Kidney glomerular epithelial cell (primary cell): ENCODE measurements at regions not wholly inside any gene's neighbourhood (a gene's known extent, or its start where the extent isn't known, plus 50 kb on each side); places are given as distances from the start of the nearest gene placed in this dataset.

Source experiments
- DNase-seq: peaks from one replicate; lab custom pipeline; 2025; lab: John Stamatoyannopoulos, UW

DNA sequence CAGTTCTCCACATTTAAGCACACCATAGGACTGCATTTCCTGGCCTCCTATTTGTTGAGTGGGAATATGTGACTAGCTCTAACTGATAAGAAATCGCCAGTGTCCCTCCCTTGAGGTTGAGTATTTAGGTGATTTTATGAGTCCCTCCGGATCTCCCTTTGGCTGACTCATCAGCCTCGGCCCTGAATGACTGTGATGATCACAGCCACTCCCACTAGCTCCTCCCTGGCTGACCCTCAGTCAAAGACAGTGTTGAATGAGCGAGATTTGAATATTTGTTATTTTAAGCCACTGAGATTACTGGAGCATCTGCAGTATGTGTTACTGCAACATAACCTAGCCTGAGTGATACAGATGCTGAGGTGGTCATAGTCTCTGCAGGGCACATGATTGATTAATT, 515.3 kb downstream of the EPHB1 start:
- DNase-seq, result peak; percentile 13

DNA sequence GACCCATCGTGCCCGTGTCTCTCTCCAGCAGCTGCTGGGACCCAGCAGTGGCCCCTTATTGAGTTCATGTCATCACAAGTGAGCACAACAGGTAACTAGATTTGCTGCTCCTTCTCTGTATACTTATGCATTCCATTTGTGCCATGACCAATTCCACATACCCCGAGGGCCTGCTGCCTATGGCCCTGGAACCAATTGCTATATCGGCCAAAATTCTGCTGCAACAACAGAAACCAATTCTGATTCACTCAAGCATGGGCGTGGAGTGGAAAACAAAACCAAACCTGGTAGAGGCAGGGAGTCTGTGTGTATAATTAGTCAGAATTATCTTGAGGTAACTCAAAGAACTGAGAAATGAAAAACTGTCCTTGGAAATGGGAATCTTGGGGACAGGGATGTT, 516.6 kb downstream of the EPHB1 start:
- DNase-seq, result peak; percentile 14

DNA sequence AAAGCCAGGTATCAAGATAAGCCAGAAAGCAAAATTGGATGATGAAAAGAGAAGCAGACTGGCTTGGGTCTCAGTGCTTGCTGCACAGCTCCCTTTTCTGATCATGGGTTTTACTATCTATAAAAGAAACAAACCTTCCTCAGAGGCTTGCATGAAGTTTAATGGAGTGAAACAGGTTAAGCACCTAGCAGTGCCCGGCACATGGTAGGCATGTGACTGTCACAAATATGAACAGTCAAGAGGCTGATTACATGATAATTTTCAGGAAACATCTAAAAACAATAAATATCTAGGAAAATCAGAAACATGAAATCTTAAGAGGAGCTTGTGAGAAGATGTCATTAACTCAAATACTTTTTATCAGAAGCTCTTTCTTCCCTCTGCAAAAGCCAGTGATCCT, 519.2 kb downstream of the EPHB1 start:
- DNase-seq, result no peak

DNA sequence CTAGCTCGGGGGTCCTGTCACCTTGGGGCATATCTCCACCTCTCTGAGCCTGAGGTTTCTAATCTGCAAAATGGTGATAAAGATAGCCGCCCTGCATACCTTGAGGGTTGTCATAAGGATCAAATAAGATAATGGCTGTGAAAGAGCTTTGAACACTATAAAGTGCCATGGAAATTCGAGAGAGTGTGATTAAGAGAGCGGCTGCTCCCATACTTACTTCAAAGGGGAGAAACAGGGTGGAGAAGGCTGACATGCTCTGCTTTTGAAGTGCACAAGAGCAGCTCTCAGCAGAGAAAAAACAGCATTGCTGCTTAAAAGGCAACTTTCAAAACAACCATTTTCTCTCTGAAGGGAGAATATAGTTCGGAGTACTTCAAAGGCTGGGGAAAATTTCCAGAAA, 529.2 kb downstream of the EPHB1 start:
- DNase-seq, result no peak

DNA sequence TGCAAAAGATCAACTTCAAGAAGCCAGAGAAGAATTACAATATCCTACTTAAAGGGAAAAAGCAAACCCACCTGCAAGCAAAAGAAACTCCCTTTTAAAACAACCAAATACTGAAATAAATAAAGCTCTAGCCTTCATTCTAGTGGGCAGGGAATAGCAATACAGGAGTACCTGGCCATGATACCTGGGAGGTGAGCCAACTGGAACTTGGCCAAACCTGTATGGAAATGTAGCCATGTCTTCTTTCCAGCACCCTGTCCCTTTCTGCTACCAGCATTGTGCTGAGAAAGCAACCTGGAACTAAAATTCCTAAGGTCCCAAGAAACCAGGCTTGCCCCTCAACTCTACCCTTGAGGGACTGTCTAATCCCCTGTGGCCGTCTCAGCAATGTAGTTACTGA, 530.0 kb downstream of the EPHB1 start:
- DNase-seq, result no peak

DNA sequence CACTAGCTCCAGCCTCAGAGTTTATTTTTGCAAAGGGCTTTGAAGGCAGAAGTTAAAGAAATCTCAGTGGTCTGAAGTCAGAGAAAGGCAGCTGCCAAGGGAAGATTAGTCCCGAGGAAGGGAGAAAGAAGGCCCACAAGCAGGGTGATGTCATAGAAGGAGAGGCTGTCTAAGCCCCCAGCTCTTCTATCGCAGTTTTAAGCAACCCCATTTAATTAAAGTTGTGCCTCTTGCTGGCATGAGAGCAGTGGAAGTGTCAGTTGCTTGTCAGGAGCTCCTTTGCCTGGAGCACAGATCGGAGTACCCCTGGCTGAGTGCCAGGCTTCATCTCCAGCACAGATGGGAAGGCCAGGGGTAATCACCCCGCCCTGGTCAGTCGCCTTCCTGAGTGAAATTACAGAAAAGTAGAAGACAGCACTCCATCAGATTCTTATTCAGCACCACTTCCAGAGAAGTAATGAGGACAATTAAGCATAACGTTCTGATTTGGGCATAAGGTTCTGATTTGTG, 530.7 kb downstream of the EPHB1 start:
- DNase-seq, result no peak

DNA sequence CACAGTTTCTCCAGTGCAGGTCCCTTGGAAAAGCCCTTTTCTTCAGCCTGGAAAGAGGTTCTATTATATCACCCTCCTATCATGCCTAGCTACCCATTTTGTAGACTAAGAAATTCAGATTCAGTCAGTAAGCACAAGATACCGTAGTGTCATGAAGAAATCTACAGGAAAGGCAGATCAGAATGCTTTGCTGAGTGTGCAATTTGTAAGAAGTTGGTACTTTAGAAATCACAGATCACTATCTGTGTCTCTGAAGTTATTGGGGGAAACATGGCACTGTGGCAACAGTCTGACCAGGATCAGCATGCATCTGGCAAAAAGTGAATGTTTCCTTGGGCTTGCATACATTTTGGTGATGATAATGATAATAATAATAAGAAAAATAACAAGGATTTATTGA, 531.8 kb downstream of the EPHB1 start:
- no peak for DNase-seq

DNA sequence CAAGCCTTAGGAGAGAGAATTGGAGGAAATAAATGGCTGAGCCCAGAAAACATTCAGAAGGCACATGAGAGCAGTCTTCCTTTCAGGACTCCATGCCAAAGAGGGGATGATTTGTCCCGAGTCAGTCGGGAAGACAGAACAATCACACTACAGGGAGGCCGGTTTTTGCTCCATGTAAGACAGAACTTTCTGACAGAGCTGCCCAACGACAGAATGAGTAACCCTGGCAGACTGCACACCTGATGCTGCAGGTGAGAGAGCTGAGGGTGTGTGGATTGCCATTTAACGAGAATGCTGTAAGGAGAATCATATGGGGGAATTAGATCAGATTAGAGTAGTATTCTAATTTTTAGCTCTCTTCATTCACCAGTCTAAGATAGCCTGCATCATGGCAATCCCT, 533.0 kb downstream of the EPHB1 start:
- DNase-seq, result no peak

DNA sequence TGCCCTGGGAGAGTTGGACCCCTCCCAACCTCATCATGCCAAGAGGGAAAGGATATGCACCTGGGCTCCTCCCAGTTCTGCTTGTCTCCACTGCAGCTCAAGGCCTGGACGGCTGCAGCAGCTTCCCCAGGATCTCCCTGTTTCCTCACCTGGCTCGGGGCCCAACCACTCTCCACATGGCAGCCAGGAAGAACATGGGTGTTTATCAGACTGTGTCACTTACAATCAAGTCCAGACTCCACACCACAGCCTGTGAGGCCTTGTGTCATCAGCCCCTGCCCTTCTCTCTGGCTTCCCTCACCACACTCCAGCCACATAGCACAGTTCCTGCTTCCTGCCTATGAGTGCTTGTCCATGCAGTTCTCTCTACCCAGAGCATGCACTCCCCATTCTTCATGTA, 534.4 kb downstream of the EPHB1 start:
- DNase-seq, result no peak

DNA sequence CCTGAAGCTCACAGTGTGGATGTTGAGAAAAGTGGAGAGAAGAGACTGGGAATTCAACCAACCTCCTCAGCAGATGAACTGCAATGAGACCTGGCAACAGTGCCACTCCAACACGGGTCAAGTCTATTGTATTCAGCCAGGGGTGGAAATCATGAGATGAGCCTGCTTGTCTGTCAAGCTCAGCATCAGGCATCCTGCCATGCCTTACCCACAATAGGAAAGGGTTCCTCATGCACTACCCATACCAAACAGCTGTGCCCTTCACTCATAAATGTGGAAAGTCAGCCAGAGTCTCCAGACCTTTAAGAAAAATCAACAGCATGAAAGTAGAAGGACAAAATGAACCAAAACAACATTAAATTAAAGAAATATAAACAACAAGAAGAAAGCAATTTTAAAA, 542.1 kb downstream of the EPHB1 start:
- no peak for DNase-seq

DNA sequence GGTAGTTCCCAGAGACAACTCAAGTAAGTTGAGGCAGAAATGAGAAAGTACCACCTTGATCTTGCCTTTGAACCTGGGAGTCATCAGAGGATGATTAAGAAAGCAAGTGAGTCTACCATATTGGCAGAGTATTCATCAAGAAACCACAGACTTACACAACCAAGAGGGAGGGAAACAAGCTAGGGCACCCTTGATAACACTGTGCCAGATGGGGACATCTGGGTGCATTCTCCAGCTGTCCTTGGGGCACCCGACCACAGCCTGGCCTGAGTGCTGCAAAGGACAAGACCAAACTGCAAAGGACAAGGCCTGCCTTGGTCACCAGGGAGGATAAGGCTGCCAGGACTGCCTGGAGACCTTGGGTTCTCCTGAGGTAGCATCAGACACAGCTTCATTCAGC, 553.6 kb downstream of the EPHB1 start:
- DNase-seq, result no peak

DNA sequence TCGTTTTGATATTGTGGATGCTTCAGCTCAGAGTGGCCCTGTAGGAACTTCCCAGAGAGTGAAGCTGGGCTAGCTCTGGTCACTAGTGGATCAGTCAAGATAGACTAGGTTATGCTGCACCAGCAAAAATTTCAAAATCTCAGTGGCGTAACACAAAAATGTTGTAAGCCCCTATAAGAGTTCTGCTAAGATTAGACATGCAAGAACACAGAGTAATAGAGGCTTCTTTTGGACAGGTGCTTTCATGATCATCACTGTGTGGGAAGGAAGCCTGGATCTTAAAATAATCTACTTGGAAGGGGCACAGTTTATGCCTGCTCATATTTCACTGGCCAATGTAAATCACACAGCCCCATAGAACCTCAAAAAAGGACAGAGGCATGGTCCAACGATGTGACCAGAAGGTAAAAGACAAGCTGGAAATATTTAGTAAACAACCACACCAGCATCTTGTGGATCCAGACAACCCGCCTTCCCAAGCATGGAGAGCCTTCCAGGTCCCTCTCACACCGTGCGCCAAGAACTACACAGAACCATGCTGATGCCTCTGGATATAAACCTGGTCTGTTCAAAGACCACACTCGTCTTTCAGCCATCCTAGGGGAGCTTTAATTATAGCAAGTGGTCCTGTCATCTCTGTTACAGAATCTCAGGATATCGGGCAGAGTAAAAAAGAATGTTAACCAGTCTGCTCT, 554.3 kb downstream of the EPHB1 start:
- no peak for DNase-seq

DNA sequence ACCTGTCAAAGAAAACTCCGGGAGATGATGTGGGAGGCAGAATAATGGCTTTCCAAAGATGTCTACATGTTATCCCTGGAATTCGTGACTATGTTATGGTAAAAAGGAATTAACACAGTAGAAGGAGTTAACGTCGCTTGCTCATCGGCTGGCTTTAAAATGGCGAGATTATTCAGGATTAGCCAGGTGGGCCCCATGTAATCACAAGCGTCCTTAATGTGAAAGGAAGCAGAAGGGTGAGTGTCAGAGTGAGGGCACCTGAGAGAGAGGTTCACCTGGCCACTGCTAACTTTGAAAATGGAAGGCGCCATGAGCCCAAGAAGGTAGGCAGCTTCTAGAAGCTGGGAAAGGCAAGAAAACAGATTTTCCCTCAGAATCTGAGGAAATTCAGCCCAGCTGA, 557.2 kb downstream of the EPHB1 start:
- DNase-seq, result no peak

DNA sequence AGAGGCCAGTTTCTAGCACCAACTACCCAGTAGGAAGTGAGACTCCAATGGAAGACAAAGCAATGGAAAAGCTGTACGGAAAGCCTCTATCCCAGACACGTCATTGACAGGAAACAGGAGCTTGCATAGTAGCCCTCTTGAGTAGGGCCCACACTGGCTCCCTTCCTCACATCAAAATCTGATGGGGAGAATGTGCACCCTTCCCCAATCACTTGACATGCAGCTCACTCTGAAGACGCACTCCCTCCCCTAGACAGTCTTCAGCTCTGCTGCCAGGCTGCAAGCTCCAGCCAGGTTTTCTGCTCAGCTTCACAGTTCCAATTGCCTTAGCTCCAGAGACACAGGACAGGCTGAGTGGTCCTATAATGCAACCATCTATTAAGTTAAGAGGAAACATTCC, 567.8 kb downstream of the EPHB1 start:
- DNase-seq, result no peak

DNA sequence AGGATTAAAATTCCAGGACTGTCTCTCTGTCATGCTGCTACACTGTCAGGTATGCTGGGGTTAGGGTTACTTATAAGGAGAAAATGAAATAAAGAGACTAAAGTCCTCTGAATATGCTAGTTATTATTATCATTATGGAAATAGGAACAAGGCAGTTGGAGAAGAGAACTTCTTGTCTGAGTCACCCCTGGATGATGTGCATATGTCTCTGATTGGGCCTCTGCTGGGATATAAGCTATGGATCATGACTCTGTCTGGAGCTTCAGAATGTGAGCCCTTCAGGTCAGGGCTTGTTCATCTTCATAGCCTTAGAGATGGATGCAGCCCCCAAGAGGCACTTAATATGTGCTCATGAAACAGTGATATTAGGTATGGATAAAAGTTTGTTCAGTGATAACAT, 569.6 kb downstream of the EPHB1 start:
- DNase-seq, result no peak

DNA sequence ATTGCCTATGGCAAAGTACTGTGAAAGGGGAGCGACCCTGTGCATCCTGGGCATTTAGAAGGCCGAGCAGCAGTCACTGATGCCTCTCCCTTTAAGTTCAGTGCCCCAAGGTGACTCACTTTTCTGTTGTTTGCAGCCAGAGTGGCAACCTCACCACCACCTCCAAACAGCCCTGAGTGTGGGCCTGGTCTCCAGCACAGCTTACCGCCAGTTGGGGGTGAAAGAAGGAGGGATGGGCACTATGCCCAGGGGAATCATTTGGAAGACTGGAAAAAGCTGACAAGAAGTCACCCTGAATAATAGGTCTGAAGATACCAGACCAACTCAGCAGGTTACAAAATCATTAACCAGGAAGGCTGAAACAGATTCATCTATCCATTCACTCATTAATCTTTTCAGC, 571.8 kb downstream of the EPHB1 start:
- DNase-seq, result no peak

DNA sequence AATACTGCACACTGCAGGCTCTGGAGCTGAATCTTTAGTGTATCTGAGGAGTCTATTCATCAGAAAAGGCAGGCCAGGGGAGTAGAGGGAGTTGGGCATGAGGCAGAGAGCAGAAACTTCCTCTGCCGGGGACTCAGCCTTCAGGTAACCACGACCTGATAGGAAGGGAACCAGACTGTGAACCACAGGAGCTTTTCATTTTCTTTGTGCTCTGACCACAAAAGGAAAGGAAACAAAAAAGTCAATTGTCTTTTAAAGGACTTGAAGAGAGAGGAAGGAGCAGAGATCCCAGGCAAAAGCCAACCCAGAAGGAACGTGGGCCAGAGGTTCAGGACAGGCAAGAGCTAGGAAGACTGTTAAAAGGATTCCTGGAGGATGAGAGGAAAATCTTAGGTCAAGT, 573.3 kb downstream of the EPHB1 start:
- no peak for DNase-seq

DNA sequence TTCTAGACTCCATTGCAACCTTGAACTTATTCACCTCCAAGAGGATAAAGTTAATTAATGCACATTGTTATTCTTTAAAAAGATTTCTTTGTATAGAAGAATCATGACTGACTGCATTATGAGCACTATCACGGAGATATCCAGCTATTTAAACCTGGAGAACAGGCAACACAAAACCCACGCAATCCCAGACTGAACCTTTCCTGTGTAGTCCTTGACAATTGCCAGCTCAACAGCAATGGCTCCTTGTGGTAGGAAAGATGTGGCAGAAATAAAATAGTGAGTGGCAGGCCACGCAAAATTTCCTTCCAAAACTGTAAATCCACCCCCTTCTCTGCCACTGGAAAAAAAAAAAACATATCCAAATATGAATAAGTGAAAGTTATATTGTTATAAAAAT, 573.7 kb downstream of the EPHB1 start:
- DNase-seq, result no peak

DNA sequence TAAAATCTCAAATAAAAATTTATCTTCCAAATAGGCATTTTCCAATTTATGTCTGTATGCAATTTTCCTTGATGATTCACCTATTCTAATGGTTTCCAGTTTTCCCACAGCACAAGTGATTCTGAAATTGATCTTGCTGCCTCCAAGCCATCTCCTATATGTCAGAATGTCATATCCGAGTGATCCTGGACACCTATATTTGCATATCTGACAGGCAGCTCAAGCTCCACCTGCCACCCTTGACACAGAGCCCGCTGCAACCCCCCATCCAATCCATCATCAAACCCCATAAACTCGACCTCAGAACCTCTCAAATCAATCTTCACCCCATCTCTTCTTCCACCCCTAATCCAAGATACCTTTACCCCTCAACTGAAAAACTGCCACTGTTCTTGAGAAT, 579.5 kb downstream of the EPHB1 start:
- DNase-seq, result no peak

DNA sequence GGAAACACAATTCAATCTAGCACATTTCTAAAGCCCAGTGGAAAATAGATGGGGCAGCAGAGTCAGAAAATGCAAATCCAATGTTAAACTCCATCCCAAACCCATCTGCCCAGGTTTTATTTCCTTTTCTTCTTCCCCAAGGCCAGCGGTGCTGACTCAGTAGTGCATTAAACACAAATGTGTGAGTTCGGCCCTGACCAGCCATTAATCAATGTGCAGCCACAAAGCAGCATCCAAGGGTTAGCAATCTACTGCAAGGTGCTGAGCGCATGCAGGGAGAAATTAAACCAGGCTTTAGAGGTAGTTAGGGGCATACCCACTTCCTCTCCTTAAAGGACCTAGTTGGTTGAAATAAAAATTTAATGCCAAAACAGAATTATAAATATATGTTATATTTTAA, 583.3 kb upstream of the PPP2R3A start:
- no peak for DNase-seq

DNA sequence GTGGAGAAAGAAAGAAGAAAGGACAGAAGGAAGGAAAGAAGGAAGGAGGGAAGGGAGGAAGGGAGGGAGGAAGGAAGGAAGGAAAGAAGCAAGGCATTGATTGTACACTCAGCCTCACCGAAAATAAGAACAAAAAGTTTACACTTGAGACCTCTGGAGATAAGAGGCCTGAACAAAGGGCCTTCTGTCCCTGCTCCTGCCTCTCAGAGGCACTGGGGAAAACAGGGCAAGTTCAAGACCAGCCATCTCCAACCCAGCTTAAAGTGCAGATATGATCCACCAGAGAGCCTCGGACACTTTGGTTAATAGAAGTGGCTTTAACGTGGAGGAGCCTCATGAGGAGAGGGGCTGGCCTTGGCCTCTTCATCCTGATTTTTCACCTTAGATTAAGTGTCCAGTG, 582.9 kb upstream of the PPP2R3A start:
- DNase-seq, result no peak

DNA sequence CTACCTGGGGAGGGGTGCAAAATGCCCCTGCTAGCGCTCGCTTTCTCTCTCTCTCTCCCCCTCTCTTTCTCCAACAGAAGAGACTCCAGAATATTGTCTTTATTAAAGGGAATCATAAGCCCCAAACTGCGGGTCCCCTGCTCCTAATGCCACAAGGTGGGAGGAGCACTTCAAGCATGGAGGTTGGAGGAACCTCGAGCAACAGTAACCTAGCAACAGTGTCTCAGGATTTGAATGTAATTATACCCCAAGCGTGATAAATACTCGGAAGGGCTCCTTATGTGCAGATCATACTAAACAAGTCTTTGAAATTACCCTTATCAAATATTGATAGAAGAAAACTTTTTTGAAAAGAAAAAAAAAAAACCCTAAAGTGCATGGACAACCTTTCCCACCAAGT, 582.2 kb upstream of the PPP2R3A start:
- no peak for DNase-seq

DNA sequence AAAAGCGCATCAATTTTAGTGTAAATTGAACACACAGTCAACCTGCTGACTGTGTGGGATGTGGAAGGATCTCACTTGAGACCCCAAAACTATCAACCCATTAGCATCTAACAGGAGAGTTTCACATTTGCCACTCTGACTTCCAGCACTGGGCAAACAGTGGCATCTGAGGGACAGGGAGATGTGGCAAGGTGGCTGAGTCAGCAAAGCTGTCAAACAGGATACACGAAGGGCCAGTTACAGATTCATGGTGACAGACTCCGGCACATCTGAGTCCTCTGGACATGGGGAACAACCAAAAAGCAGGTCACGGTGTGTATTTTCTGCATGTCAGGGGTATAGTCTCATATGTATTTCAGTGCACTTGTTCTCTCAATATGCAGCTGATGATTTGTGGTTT, 573.4 kb upstream of the PPP2R3A start:
- DNase-seq, result no peak

DNA sequence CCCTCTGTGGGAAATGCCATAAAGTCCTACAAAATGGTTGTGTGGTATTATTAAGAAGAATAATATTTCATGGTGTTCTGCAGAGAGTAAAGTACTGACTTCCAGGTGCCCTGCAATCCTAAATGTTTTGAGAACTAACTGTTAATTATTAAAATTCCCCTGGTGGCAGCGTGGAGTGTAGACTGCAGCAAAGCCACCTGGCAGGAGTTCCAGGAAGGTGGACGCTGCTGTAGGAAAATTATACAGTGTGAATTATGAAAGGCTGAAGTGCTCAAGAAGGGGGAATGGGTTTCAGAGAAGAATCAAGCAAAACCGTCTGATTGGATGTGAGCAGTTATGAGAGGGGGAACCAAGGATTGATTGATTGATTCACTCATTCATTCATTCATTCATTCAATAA, 572.4 kb upstream of the PPP2R3A start:
- DNase-seq, result no peak
